ENCODE measurements at regions not wholly inside any gene's neighbourhood (a gene's known extent, or its start where the extent isn't known, plus 50 kb on each side); places are given as distances from the start of the nearest gene placed in this dataset.

DNA sequence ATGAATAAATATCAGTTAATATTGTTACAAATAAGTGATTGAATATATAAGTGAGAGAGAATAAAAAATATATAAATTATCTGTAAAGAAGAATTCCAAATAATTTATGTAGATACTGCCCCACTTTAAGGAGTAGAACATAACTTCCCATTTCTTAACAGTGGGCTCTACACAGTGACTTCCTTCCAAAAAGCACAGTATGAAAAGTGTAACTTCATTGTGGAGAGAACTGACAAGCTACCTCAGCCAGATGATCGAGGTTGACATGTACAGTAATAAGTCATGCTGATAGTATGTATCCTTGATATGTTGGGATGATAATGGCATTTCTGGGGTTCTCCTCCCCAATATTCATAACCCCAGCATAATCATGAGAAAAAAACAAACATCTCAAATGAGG lies 191.9 kb upstream of the FN1 start:
- Histone ChIP-seq H3K27ac (ENCODE audit: low read depth in 1 of 2, low read length in 2 of 2) (no peak overlapping the region), H3K9ac (ENCODE audit: low read depth in 1 of 2, low read length in 2 of 2) (no peak overlapping the region), H3K4me1 (ENCODE audit: control insufficient read depth in 4 of 4, insufficient read depth in 4 of 4, low read length in 3 of 4) (no peaks in the 10 kb centered on the region), H3K36me3 (ENCODE audit: control insufficient read depth in 4 of 4, insufficient read depth in 3 of 4, low read depth in 1 of 4, low read length in 3 of 4) (no peaks in the 10 kb centered on the region), H3K4me3 (ENCODE audit: low read depth in 1 of 3, low read length in 3 of 3) (no peak overlapping the region), H3K27me3 (ENCODE audit: control insufficient read depth in 4 of 4, insufficient read depth in 4 of 4, low read length in 3 of 4) (no peaks in the 10 kb centered on the region), H3K9me3 (ENCODE audit: control insufficient read depth in 4 of 4, low read length in 3 of 4) (peaks cover 0 to 2% (median 1%) of the 10 kb centered on the region in 4 donors)
- WGBS = 79% methylated on average over 1 of the region's 1 CpG
- no peak for DNase-seq (ENCODE audit: low spot score)
- TF ChIP-seq NR2F2 (IDR thresholded peaks at IDR 0.05) (no peak), GABPA (IDR thresholded peaks at IDR 0.05 in 1 of 2, conservative IDR thresholded peaks at IDR 0.05 in 1 of 2) (no peak), HNF4A (conservative IDR thresholded peaks at IDR 0.05) (no peak), EGR1 (IDR thresholded peaks at IDR 0.05; ENCODE audit: low read depth in 2 of 2) (no peak), JUND (IDR thresholded peaks at IDR 0.05) (no peak), RXRA (IDR thresholded peaks at IDR 0.05) (no peak), YY1 (IDR thresholded peaks at IDR 0.05) (no peak), SP1 (IDR thresholded peaks at IDR 0.05) (no peak), FOXA1 (IDR thresholded peaks at IDR 0.05) (no peak)
- TF ChIP-seq, protein P1, sequence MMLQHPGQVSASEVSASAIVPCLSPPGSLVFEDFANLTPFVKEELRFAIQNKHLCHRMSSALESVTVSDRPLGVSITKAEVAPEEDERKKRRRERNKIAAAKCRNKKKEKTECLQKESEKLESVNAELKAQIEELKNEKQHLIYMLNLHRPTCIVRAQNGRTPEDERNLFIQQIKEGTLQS (IDR thresholded peaks at IDR 0.05) = no peak

DNA sequence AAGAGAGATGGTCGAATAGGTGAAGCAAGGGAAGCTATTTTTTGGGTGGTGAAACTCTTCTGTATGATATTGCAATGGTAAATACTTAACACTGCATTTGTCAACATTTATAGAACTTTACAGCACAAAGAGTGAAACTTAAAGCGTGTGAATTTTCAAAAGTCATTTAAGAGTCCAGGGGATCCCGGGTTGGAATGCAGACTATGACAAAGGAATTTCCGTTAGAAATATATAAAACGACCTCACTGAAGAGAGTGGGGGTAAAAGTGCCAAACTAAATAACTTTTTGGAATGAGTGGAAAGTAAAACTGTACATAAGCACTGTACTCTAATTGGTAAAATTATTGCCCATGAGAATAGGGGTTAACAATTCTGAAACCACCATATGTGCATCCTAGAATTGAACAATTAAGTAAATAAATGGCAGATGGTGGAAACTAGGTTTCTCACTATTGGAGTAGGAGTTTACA lies 191.0 kb upstream of the FN1 start:
- no peaks in the 10 kb centered on the region for H3K4me1 ChIP-seq (ENCODE audit: control insufficient read depth in 4 of 4, insufficient read depth in 4 of 4, low read length in 3 of 4)
- peaks cover 0 to 2% (median 1%) of the 10 kb centered on the region in 4 donors for H3K9me3 ChIP-seq (ENCODE audit: control insufficient read depth in 4 of 4, low read length in 3 of 4)
- no peaks in the 10 kb centered on the region for H3K27me3 ChIP-seq (ENCODE audit: control insufficient read depth in 4 of 4, insufficient read depth in 4 of 4, low read length in 3 of 4)
- no peak overlapping the region for H3K9ac ChIP-seq (ENCODE audit: low read depth in 1 of 2, low read length in 2 of 2)
- TF ChIP-seq, protein P1 (IDR thresholded peaks at IDR 0.05) = no peak
- TF ChIP-seq, protein P2, sequence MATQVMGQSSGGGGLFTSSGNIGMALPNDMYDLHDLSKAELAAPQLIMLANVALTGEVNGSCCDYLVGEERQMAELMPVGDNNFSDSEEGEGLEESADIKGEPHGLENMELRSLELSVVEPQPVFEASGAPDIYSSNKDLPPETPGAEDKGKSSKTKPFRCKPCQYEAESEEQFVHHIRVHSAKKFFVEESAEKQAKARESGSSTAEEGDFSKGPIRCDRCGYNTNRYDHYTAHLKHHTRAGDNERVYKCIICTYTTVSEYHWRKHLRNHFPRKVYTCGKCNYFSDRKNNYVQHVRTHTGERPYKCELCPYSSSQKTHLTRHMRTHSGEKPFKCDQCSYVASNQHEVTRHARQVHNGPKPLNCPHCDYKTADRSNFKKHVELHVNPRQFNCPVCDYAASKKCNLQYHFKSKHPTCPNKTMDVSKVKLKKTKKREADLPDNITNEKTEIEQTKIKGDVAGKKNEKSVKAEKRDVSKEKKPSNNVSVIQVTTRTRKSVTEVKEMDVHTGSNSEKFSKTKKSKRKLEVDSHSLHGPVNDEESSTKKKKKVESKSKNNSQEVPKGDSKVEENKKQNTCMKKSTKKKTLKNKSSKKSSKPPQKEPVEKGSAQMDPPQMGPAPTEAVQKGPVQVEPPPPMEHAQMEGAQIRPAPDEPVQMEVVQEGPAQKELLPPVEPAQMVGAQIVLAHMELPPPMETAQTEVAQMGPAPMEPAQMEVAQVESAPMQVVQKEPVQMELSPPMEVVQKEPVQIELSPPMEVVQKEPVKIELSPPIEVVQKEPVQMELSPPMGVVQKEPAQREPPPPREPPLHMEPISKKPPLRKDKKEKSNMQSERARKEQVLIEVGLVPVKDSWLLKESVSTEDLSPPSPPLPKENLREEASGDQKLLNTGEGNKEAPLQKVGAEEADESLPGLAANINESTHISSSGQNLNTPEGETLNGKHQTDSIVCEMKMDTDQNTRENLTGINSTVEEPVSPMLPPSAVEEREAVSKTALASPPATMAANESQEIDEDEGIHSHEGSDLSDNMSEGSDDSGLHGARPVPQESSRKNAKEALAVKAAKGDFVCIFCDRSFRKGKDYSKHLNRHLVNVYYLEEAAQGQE (IDR thresholded peaks at IDR 0.05) = no peak
- TF ChIP-seq FOXA2 (IDR thresholded peaks at IDR 0.05) (no peak), SP1 (IDR thresholded peaks at IDR 0.05) (no peak), EGR1 (IDR thresholded peaks at IDR 0.05; ENCODE audit: low read depth in 2 of 2) (no peak), FOXA1 (IDR thresholded peaks at IDR 0.05) (no peak), NR2F2 (IDR thresholded peaks at IDR 0.05) (no peak), RAD21 (IDR thresholded peaks at IDR 0.05) (no peak), RXRA (IDR thresholded peaks at IDR 0.05) (no peak), HNF4G (IDR thresholded peaks at IDR 0.05) (no peak), YY1 (IDR thresholded peaks at IDR 0.05) (no peak), GABPA (IDR thresholded peaks at IDR 0.05 in 1 of 2, conservative IDR thresholded peaks at IDR 0.05 in 1 of 2) (no peak), HNF4A (conservative IDR thresholded peaks at IDR 0.05) (no peak), TAF1 (conservative IDR thresholded peaks at IDR 0.05) (no peak), JUND (IDR thresholded peaks at IDR 0.05) (no peak)
- TF ChIP-seq, protein P3, sequence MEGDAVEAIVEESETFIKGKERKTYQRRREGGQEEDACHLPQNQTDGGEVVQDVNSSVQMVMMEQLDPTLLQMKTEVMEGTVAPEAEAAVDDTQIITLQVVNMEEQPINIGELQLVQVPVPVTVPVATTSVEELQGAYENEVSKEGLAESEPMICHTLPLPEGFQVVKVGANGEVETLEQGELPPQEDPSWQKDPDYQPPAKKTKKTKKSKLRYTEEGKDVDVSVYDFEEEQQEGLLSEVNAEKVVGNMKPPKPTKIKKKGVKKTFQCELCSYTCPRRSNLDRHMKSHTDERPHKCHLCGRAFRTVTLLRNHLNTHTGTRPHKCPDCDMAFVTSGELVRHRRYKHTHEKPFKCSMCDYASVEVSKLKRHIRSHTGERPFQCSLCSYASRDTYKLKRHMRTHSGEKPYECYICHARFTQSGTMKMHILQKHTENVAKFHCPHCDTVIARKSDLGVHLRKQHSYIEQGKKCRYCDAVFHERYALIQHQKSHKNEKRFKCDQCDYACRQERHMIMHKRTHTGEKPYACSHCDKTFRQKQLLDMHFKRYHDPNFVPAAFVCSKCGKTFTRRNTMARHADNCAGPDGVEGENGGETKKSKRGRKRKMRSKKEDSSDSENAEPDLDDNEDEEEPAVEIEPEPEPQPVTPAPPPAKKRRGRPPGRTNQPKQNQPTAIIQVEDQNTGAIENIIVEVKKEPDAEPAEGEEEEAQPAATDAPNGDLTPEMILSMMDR (IDR thresholded peaks at IDR 0.05; ENCODE audit: low read depth, low read length, missing input control) = no peak
- TF ChIP-seq, protein P4, sequence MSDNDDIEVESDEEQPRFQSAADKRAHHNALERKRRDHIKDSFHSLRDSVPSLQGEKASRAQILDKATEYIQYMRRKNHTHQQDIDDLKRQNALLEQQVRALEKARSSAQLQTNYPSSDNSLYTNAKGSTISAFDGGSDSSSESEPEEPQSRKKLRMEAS (IDR thresholded peaks at IDR 0.05) = no peak
- TF ChIP-seq, protein P5, sequence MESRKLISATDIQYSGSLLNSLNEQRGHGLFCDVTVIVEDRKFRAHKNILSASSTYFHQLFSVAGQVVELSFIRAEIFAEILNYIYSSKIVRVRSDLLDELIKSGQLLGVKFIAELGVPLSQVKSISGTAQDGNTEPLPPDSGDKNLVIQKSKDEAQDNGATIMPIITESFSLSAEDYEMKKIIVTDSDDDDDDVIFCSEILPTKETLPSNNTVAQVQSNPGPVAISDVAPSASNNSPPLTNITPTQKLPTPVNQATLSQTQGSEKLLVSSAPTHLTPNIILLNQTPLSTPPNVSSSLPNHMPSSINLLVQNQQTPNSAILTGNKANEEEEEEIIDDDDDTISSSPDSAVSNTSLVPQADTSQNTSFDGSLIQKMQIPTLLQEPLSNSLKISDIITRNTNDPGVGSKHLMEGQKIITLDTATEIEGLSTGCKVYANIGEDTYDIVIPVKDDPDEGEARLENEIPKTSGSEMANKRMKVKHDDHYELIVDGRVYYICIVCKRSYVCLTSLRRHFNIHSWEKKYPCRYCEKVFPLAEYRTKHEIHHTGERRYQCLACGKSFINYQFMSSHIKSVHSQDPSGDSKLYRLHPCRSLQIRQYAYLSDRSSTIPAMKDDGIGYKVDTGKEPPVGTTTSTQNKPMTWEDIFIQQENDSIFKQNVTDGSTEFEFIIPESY (IDR thresholded peaks at IDR 0.05) = no peak
- H3K36me3 ChIP-seq (ENCODE audit: control insufficient read depth in 4 of 4, insufficient read depth in 3 of 4, low read depth in 1 of 4, low read length in 3 of 4) = no peaks in the 10 kb centered on the region
- DNase-seq (ENCODE audit: low spot score) = no peak
- no peak overlapping the region for H3K4me3 ChIP-seq (ENCODE audit: low read depth in 1 of 3, low read length in 3 of 3)
- no peak overlapping the region for H3K27ac ChIP-seq (ENCODE audit: low read depth in 1 of 2, low read length in 2 of 2)
- 76% methylated on average over 5 of the region's 5 CpGs for WGBS

All from liver (tissue), 8 donors.